Ureter (tissue), 1 donor: ENCODE measurements at regions not wholly inside any gene's neighbourhood (a gene's known extent, or its start where the extent isn't known, plus 50 kb on each side); places are given as distances from the start of the nearest gene placed in this dataset.

Source experiments
- DNase-seq: peaks from one replicate; pipeline ENCODE4 v3.0.0-alpha.2; 2020; ENCODE audit warnings: low spot score
- donor health status: DM: yes; HTN: yes; CAD: no.

- DNase-seq: no peak
Measured at GRCh38 chr2:20539776-20540586, 93.1 kb downstream of the RHOB start.

- DNase-seq: no peak
Measured at GRCh38 chr2:20540587-20541293, 93.9 kb downstream of the RHOB start.

- DNase-seq: no peak
Measured at GRCh38 chr2:20541294-20541640, 94.4 kb downstream of the RHOB start.

- DNase-seq: no peak
Measured at GRCh38 chr2:20541651-20542050, 94.8 kb downstream of the RHOB start.

GRCh38 chr2:20542269-20542668, 95.4 kb downstream of the RHOB start:
- no peak for DNase-seq

GRCh38 chr2:20542746-20543468, 96.0 kb downstream of the RHOB start:
- DNase-seq: no peak

- no peak for DNase-seq
Measured at GRCh38 chr2:20543469-20544152, 96.7 kb downstream of the RHOB start.

- DNase-seq: no peak
Measured at GRCh38 chr2:20544153-20544747, 97.4 kb downstream of the RHOB start.

- DNase-seq: no peak
Measured at GRCh38 chr2:20549144-20549543, 101.8 kb downstream of the HS1BP3 start.

- no peak for DNase-seq
Measured at GRCh38 chr2:20549691-20550348, 101.1 kb downstream of the HS1BP3 start.

- DNase-seq: no peak
Measured at GRCh38 chr2:20551260-20551944, 99.5 kb downstream of the HS1BP3 start.

- no peak for DNase-seq
Measured at GRCh38 chr2:20551945-20552328, 99.0 kb downstream of the HS1BP3 start.

- DNase-seq: no peak
Measured at GRCh38 chr2:20552847-20553246, 98.1 kb downstream of the HS1BP3 start.

GRCh38 chr2:20553580-20553979, 97.3 kb downstream of the HS1BP3 start:
- DNase-seq: no peak

GRCh38 chr2:20555954-20556353, 94.9 kb downstream of the HS1BP3 start:
- no peak for DNase-seq

GRCh38 chr2:20556756-20557155, 94.1 kb downstream of the HS1BP3 start:
- DNase-seq: no peak

- no peak for DNase-seq
Measured at GRCh38 chr2:20557226-20557625, 93.7 kb downstream of the HS1BP3 start.

GRCh38 chr2:20557635-20558034, 93.3 kb downstream of the HS1BP3 start:
- no peak for DNase-seq

- DNase-seq: no peak
Measured at GRCh38 chr2:20558391-20559150, 92.3 kb downstream of the HS1BP3 start.

- no peak for DNase-seq
Measured at GRCh38 chr2:20559277-20559676, 91.6 kb downstream of the HS1BP3 start.
